HG02970 (cell line): ENCODE measurements at regions not wholly inside any gene's neighbourhood (a gene's known extent, or its start where the extent isn't known, plus 50 kb on each side); places are given as distances from the start of the nearest gene placed in this dataset.

Source experiments
- ATAC-seq: cut with Tn5 transposase; IDR thresholded peaks from one replicate; pipeline ENCODE4 v1.9.1; 2021; ENCODE audit warnings: mild to moderate bottlenecking, moderate library complexity, moderate number of reproducible peaks; ENCODE audit not compliant: unreplicated experiment, low FRiP score

DNA sequence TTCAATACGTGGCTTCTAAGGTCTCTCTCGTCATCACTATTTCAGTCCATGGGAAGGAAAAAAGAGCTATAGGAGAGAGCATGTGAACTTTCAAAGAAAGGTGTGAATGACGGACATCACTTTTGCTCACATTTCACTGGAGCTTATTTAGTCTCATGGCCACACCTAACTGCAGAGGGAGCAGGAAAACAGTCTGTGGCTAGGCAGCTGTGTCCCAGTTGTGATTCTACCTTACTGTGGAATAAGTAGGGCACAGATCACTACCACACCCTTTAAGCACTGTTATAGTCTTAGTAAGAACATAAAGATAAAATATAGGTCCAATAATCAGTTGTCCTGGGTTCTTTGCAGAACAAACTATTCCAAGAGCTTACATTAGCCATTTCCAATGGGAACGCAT is 192.9 kb downstream of the NRIP1 start:
- no peak for ATAC-seq

DNA sequence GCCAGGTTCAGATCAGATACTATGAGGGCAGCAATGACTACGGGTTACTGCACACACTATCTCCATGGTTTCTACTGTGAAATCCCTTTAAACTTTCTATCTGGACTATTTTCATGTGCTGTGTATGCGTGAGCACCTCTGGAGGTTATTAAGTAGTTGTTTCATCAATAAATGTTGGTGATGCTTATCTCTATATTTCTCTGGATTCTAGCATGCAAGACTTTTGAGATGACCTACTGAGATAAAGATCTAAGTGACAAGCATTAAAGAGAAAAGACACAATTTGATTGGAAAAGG is 194.0 kb downstream of the NRIP1 start:
- ATAC-seq: no peak

GRCh38 chr21:14869984-14870852 is 194.6 kb downstream of the NRIP1 start:
- no peak for ATAC-seq

GRCh38 chr21:14866859-14867765 is 197.7 kb downstream of the NRIP1 start:
- ATAC-seq: no peak

DNA sequence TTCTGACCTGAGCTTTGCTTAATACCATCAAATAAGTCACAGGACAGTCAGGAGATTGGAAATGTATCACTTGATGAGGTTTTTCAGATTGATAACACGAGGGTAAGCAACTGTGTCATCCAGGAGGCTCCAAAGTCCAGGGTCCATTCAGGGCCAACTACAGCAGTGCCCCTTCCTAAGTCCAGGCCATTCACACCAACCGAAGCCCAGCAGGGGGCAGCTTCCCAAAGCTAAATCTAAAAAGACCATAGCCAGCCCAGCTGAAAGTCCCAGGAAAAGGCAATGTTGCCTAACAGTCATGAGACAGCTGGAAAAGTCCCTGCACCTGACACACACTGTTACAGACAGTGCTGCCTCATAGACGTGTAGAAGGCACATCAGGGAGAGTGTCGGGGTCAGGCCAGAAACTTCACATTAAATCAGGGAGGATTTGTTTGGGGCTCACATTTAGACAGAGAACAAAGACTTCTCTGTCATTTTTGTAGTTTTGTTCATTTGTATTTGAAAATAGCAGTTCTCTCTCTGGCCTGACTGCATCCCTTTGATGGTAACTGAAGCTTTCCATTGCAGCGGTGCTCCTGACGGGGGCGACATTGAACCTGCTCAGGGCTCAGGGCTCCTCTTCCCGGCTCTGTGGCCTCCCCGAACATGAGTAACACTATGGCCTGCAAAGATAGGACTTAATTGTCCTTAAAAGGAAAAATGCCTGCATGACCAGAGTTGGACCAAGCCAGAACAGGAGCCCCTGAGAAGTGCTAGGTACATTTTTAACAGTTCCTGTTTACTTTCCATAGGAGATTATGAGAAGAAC is 200.4 kb downstream of the NRIP1 start:
- peak; percentile 71 for ATAC-seq

GRCh38 chr21:14863745-14864210 is 201.0 kb downstream of the NRIP1 start:
- no peak for ATAC-seq

DNA sequence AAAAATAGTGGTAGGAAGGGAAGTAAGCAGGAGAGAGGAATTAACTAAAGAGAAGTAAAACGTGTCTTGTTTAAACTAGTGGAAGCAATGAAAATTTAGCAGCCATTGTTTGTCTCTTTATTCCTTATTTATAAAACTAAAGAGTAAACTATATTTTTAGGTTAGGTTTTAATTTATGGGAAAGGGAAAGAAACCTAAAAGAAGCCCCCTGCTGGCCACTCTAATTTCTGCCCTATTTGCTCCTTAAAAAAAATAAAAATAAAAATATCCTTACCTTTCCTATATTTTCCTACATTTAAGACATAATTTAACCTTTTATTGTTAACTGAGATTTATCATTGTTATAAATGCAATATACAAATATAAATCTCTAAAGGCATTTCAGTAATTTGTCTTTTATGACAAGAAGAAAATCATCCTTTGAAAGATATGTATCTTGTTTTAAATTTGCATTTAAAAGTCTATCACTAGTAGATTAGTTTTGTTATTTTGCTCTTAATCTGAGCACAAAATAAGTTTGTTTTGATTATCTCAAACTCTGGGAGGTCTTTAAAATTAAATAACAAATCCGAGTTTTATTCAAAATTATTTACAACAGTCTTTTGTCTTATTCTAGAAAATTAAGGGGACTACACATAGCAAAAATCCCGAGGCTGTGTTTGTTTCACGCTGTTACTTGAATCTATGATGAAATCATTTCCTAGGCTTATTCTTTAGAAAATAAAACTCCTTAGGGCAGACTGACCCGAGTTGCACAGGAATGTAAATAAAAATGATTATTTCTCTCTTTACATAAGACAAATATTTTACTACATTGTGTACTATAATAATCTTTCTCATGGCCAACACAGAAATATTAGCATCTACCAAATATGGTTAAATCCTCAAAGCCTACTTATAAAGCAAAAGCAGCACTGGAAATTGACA is 201.7 kb downstream of the NRIP1 start:
- no peak for ATAC-seq

- ATAC-seq: no peak
Measured at GRCh38 chr21:14858311-14858710, 206.5 kb downstream of the NRIP1 start.

DNA sequence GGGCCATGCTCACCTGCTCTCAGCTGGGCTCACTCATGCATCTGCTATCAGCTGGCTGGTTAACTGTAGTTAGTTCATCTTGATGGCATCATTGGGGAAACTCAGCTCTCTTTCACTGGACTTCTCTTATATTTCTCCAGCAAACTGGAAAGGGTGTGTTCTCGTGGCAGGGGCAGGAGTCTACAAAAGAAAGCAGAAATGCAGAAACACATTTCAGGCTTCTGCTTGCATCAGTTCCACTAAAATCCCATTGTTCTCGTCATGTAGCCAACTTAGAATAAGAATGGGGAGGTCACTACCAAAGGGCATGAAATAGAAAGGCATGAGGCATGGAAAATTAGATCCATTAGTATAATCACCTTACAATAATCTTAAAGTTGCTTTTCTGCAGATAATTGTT is 207.3 kb downstream of the NRIP1 start:
- no peak for ATAC-seq

- ATAC-seq: no peak
Measured at GRCh38 chr21:14850394-14850793, 214.4 kb downstream of the NRIP1 start.

DNA sequence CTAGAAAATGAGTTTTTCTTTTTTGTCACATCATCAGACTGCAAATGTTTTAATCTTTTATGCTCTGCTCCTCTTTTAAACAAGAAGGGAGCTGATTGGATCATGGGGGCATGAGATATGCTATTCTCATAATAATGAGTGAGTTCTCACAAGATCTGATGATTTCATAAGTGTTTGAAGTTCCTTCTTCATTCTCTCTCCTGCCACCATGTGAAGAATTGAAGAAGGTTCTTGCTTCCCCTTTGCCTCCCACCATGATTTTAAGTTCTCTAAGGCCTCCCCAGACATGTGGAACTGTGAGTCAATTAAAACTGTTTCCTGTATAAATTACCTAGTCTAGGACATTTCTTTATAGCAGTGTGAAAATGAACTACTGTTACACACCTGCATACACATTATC is 218.2 kb downstream of the NRIP1 start:
- ATAC-seq: no peak

GRCh38 chr21:14844001-14844400 is 220.8 kb downstream of the NRIP1 start:
- ATAC-seq: no peak

GRCh38 chr21:14842601-14843000 is 222.2 kb downstream of the NRIP1 start:
- ATAC-seq: no peak

DNA sequence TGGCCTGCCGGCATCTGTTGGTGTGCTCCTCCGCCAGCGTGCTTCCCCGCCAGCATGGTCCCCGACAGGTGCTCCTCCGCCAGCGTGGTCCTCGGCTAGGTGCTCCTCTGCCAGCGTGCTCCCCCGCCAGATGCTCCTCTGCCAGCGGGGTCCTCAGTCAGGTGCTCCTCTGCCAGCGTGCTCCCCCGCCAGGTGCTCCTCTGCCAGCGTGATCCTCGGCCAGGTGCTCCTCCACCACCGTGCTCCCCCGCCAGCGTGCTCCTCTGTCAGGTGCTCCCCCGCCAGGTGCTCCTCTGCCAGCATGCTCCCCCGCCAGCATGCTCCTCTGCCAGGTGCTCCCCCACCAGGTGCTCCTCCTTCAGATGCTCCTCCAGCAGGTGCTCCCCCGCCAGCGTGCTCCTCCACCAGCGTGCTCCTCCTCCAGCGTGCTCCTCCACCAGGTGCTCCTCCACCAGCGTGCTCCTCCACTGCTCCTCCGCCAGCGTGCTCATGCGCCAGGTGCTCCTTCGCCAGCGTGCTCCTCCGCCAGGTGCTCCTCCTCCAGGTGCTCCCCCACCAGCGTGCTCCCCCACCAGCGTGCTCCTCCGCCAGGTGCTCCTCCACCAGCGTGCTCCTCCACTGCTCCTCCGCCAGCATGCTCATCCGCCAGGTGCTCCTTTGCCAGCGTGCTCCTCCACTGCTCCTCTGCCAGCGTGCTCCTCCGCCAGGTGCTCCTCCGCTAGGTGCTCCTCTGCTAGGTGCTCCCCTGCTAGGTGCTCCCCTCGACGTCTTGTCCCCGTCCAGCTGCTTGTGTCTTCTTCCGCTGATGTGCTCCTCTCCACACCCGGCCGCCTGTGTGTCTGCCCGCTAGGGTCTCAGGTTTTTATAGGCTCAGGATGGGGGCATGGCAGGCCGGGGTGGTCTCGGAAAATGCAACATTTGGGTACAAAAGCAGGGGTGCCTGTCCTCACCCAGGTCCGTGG is 223.0 kb downstream of the NRIP1 start:
- no peak for ATAC-seq

- ATAC-seq: no peak
Measured at GRCh38 chr21:14838400-14838799, 226.4 kb downstream of the NRIP1 start.

- ATAC-seq: no peak
Measured at GRCh38 chr21:14836950-14837349, 227.8 kb downstream of the NRIP1 start.

- no peak for ATAC-seq
Measured at GRCh38 chr21:14833666-14834351, 231.0 kb downstream of the NRIP1 start.

GRCh38 chr21:14833241-14833640 is 231.6 kb downstream of the NRIP1 start:
- ATAC-seq: no peak
